ENCODE measurements at regions not wholly inside any gene's neighbourhood (a gene's known extent, or its start where the extent isn't known, plus 50 kb on each side); places are given as distances from the start of the nearest gene placed in this dataset.

- no peak for DNase-seq (ENCODE audit: low read depth in 3 of 3)
Measured at GRCh38 chr9:87324613-87325194, 173.0 kb upstream of the DAPK1 start.

- DNase-seq (ENCODE audit: low read depth in 3 of 3): no peak
Measured at GRCh38 chr9:87327575-87328125, 170.0 kb upstream of the DAPK1 start.

GRCh38 chr9:87333802-87334201 is 163.9 kb upstream of the DAPK1 start:
- DNase-seq (ENCODE audit: low read depth in 3 of 3): no peak

- no peak for DNase-seq (ENCODE audit: low read depth in 3 of 3)
Measured at GRCh38 chr9:87334366-87334765, 163.3 kb upstream of the DAPK1 start.

GRCh38 chr9:87336407-87336806 is 161.3 kb upstream of the DAPK1 start:
- DNase-seq (ENCODE audit: low read depth in 3 of 3): no peak

GRCh38 chr9:87336914-87337333 is 160.7 kb upstream of the DAPK1 start:
- peak in 1 of 3 experiments; percentile 2 for DNase-seq (ENCODE audit: low read depth in 3 of 3)

- no peak for DNase-seq (ENCODE audit: low read depth in 3 of 3)
Measured at GRCh38 chr9:87337335-87338087, 160.2 kb upstream of the DAPK1 start.

- no peak for DNase-seq (ENCODE audit: low read depth in 3 of 3)
Measured at GRCh38 chr9:87338088-87338989, 159.3 kb upstream of the DAPK1 start.

- DNase-seq (ENCODE audit: low read depth in 3 of 3): no peak
Measured at GRCh38 chr9:87340391-87340790, 157.3 kb upstream of the DAPK1 start.

- DNase-seq (ENCODE audit: low read depth in 3 of 3): no peak
Measured at GRCh38 chr9:87342743-87343142, 154.9 kb upstream of the DAPK1 start.

- DNase-seq (ENCODE audit: low read depth in 3 of 3): no peak
Measured at GRCh38 chr9:87343816-87344430, 153.7 kb upstream of the DAPK1 start.

- DNase-seq (ENCODE audit: low read depth in 3 of 3): no peak
Measured at GRCh38 chr9:87346061-87346665, 151.5 kb upstream of the DAPK1 start.

GRCh38 chr9:87350915-87351314 is 146.8 kb upstream of the DAPK1 start:
- no peak for DNase-seq (ENCODE audit: low read depth in 3 of 3)

- DNase-seq (ENCODE audit: low read depth in 3 of 3): no peak
Measured at GRCh38 chr9:87353301-87353700, 144.4 kb upstream of the DAPK1 start.

- DNase-seq (ENCODE audit: low read depth in 3 of 3): no peak
Measured at GRCh38 chr9:87354147-87354546, 143.5 kb upstream of the DAPK1 start.

- DNase-seq (ENCODE audit: low read depth in 3 of 3): no peak
Measured at GRCh38 chr9:87357600-87357999, 140.1 kb upstream of the DAPK1 start.

- DNase-seq (ENCODE audit: low read depth in 3 of 3): no peak
Measured at GRCh38 chr9:87359264-87359663, 138.4 kb upstream of the DAPK1 start.

- DNase-seq (ENCODE audit: low read depth in 3 of 3): no peak
Measured at GRCh38 chr9:87359958-87360601, 137.6 kb upstream of the DAPK1 start.

- no peak for DNase-seq (ENCODE audit: low read depth in 3 of 3)
Measured at GRCh38 chr9:87370049-87370685, 127.5 kb upstream of the DAPK1 start.

- no peak for DNase-seq (ENCODE audit: low read depth in 3 of 3)
Measured at GRCh38 chr9:87371795-87372355, 125.8 kb upstream of the DAPK1 start.
